MM.1S (cell line): ENCODE measurements at regions not wholly inside any gene's neighbourhood (a gene's known extent, or its start where the extent isn't known, plus 50 kb on each side); places are given as distances from the start of the nearest gene placed in this dataset.

Experiments
- DNase-seq: peaks from one replicate; pipeline ENCODE4 v3.0.0-alpha.2; 2015
- H2AFZ ChIP-seq: fragments of 300-600 bp; sonication (generic); 2 replicates; pipeline ENCODE4 v1.6.0; 2016; ENCODE audit warnings: antibody characterized with exemption, low read length
- H3F3A ChIP-seq: fragments of 300-600 bp; sonication (generic); 2 replicates; pipeline ENCODE4 v1.6.1; 2016; ENCODE audit warnings: mild to moderate bottlenecking, antibody characterized with exemption, low read length, moderate library complexity, mixed read lengths; ENCODE audit not compliant: insufficient read depth
- H3K27ac ChIP-seq: fragments of 300-600 bp; sonication (generic); 2 replicates; pipeline ENCODE4 v1.5.1; 2016; ENCODE audit warnings: mild to moderate bottlenecking, low read length
- H3K27me3 ChIP-seq: fragments of 300-600 bp; sonication (generic); replicated peaks from 2 replicates; pipeline ENCODE4 v1.6.0; 2016; ENCODE audit warnings: low read length; ENCODE audit not compliant: insufficient read depth
- H3K36me3 ChIP-seq: fragments of 300-600 bp; sonication (generic); replicated peaks from 2 replicates; pipeline ENCODE4 v1.6.1; 2016; ENCODE audit warnings: mild to moderate bottlenecking, low read length, mixed read lengths; ENCODE audit not compliant: insufficient read depth
- H3K4me1 ChIP-seq: fragments of 300-600 bp; sonication (generic); 2 replicates; pipeline ENCODE4 v1.6.1; 2016; ENCODE audit warnings: low read length, mixed read lengths
- H3K4me2 ChIP-seq: fragments of 300-600 bp; sonication (generic); 2 replicates; pipeline ENCODE4 v1.6.0; 2016; ENCODE audit warnings: low read depth, low read length
- H3K4me3 ChIP-seq: fragments of 300-600 bp; sonication (generic); 2 replicates; pipeline ENCODE4 v1.5.1; 2016; ENCODE audit warnings: low read length, mixed read lengths
- H3K79me2 ChIP-seq: fragments of 300-600 bp; sonication (generic); 2 replicates; pipeline ENCODE4 v1.6.1; 2016; ENCODE audit warnings: mixed run types, low read length, mixed read lengths
- H3K9ac ChIP-seq: fragments of 300-600 bp; sonication (generic); 2 replicates; pipeline ENCODE4 v1.6.1; 2016; ENCODE audit warnings: low read length, mixed read lengths
- H3K9me2 ChIP-seq: fragments of 300-600 bp; sonication (generic); replicated peaks from 2 replicates; pipeline ENCODE4 v1.6.1; 2016; ENCODE audit warnings: mild to moderate bottlenecking, low read length, mixed read lengths; ENCODE audit not compliant: insufficient read depth
- H3K9me3 ChIP-seq: fragments of 300-600 bp; sonication (generic); replicated peaks from 2 replicates; pipeline ENCODE4 v1.6.1; 2016; ENCODE audit warnings: mild to moderate bottlenecking, low read length, mixed read lengths; ENCODE audit not compliant: insufficient read depth
- H4K20me1 ChIP-seq: fragments of 300-600 bp; sonication (generic); 2 replicates; pipeline ENCODE4 v1.6.1; 2016; ENCODE audit warnings: mild to moderate bottlenecking, low read length, moderate library complexity, mixed read lengths; ENCODE audit not compliant: insufficient read depth
- CTCF ChIP-seq: fragments of 300-600 bp; sonication (generic); IDR thresholded peaks from 2 replicates; pipeline ENCODE4 v1.5.1; 2016; ENCODE audit warnings: antibody characterized with exemption, low read length, mixed read lengths
- EZH2 ChIP-seq: fragments of 300-600 bp; sonication (generic); optimal IDR thresholded peaks from 2 replicates; pipeline ENCODE3; 2017; ENCODE audit warnings: low read depth, mild to moderate bottlenecking, antibody characterized with exemption, low read length, mixed read lengths
- EZH2phosphoT487 ChIP-seq: fragments of 300-600 bp; sonication (generic); IDR thresholded peaks from 2 replicates; pipeline ENCODE4 v1.6.1; 2018; ENCODE audit warnings: antibody characterized with exemption, low read length

GRCh38 chr14:71758229-71758951, 173.8 kb upstream of the RGS6 start:
- no peak for TF ChIP-seq EZH2
- Histone ChIP-seq H2AFZ (no peak overlapping the region), H4K20me1 (no peaks in the 10 kb centered on the region), H3K4me2 (no peak overlapping the region), H3K4me3 (no peak overlapping the region), H3K9me3 (no peaks in the 10 kb centered on the region), H3K27ac (no peak overlapping the region), H3K9ac (no peak overlapping the region), H3K27me3 (no peaks in the 10 kb centered on the region), H3K9me2 (no peaks in the 10 kb centered on the region), H3K79me2 (no peaks in the 10 kb centered on the region), H3K4me1 (no peaks in the 10 kb centered on the region), H3F3A (no peaks in the 10 kb centered on the region), H3K36me3 (no peaks in the 10 kb centered on the region)
- no peak for DNase-seq

DNA sequence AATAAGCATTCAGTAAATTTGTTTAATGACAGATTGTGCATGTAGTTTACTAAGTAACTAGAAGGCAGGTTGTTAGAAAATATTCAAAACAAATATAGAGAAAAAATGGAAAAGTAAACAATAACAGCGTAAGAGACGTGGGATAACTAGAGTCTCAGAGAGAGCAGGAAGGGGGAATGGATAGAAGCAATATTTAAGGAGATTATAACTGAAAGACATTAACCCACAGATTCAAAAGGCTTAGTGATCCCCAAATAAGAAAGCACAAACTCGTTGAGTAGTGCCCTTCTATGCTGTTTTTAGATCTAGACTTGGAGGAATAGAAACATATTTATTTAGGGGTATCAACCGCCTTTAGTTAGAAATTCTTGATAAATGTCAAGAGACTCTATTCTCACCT, 169.7 kb upstream of the RGS6 start:
- no peaks in the 10 kb centered on the region for H4K20me1 ChIP-seq
- H3K9me3 ChIP-seq, result no peaks in the 10 kb centered on the region
- H3K4me2 ChIP-seq, result no peak overlapping the region
- no peak overlapping the region for H3K27ac ChIP-seq
- no peak overlapping the region for H3K4me3 ChIP-seq
- TF ChIP-seq EZH2phosphoT487 (no peak), CTCF (no peak), EZH2 (no peak)
- H2AFZ ChIP-seq, result no peak overlapping the region
- DNase-seq, result no peak
- no peak overlapping the region for H3K9ac ChIP-seq
- no peaks in the 10 kb centered on the region for H3K27me3 ChIP-seq
- no peaks in the 10 kb centered on the region for H3K79me2 ChIP-seq
- H3F3A ChIP-seq, result no peaks in the 10 kb centered on the region
- H3K9me2 ChIP-seq, result no peaks in the 10 kb centered on the region
- no peaks in the 10 kb centered on the region for H3K36me3 ChIP-seq
- H3K4me1 ChIP-seq, result no peaks in the 10 kb centered on the region

DNA sequence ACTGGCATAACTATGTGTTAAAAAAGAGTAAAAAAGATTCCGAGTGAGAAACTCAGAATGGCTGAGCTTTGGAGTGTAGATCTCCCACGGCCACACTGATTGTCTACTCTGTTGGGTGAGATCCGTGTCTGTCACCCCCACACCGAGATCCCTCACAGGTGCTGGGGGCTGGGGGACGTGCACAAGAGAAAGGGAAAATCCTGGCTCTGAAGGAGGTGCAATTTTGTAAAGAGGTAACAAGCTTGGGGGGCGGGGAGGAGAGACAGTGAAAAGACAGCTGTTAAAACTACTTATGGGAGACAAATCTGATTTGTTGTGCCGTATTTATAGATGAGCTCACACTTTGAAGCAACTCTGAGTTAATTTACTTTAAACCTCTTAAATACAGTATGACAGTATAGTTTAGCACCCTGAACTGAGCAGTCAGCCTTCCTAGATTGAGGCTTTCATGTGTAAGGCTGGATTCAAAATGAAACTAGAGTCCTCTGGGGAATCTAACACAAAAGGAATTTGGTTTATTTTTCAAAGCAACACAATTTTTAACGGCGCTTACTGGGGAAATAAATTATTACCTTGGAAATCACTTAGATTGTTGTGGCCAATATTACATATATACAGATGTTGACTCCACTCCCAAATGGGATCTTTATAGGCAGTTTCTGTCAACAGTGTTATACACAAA, 167.4 kb upstream of the RGS6 start:
- H3K4me1 ChIP-seq, result no peaks in the 10 kb centered on the region
- TF ChIP-seq EZH2, result no peak
- TF ChIP-seq CTCF, result no peak
- no peak for TF ChIP-seq EZH2phosphoT487
- H3K4me3 ChIP-seq, result no peak overlapping the region
- H4K20me1 ChIP-seq, result no peaks in the 10 kb centered on the region
- H3F3A ChIP-seq, result no peaks in the 10 kb centered on the region
- no peaks in the 10 kb centered on the region for H3K79me2 ChIP-seq
- H3K27me3 ChIP-seq, result no peaks in the 10 kb centered on the region
- H3K9ac ChIP-seq, result no peak overlapping the region
- no peak overlapping the region for H3K27ac ChIP-seq
- H3K9me3 ChIP-seq, result no peaks in the 10 kb centered on the region
- no peaks in the 10 kb centered on the region for H3K9me2 ChIP-seq
- H3K4me2 ChIP-seq, result no peak overlapping the region
- H2AFZ ChIP-seq, result no peak overlapping the region
- no peak for DNase-seq
- H3K36me3 ChIP-seq, result no peaks in the 10 kb centered on the region

- H3K4me3 ChIP-seq, result no peak overlapping the region
- H3K36me3 ChIP-seq, result no peaks in the 10 kb centered on the region
- H3K9ac ChIP-seq, result no peak overlapping the region
- TF ChIP-seq EZH2 (no peak), CTCF (no peak), EZH2phosphoT487 (no peak)
- H3K79me2 ChIP-seq, result no peaks in the 10 kb centered on the region
- H4K20me1 ChIP-seq, result no peaks in the 10 kb centered on the region
- H3K9me2 ChIP-seq, result no peaks in the 10 kb centered on the region
- H2AFZ ChIP-seq, result no peak overlapping the region
- no peaks in the 10 kb centered on the region for H3K4me1 ChIP-seq
- H3F3A ChIP-seq, result no peaks in the 10 kb centered on the region
- DNase-seq, result no peak
- H3K27me3 ChIP-seq, result no peaks in the 10 kb centered on the region
- H3K4me2 ChIP-seq, result no peak overlapping the region
- H3K27ac ChIP-seq, result no peak overlapping the region
- H3K9me3 ChIP-seq, result no peaks in the 10 kb centered on the region
Measured at GRCh38 chr14:71765505-71765904, 166.7 kb upstream of the RGS6 start.
